Gastrocnemius medialis (tissue), 4 donors: ENCODE measurements at regions not wholly inside any gene's neighbourhood (a gene's known extent, or its start where the extent isn't known, plus 50 kb on each side); places are given as distances from the start of the nearest gene placed in this dataset.

Experiments used
- POLR2A ChIP-seq, 2 donors: fragments of 450-650 bp; IDR thresholded peaks; one replicate each; pipeline ENCODE4 v1.6.1; 2017; ENCODE audit warnings: antibody characterized with exemption in 2 of 2, mild to moderate bottlenecking in 2 of 2, moderate library complexity in 2 of 2
- TF ChIP-seq, protein P1 (sequence below), 5 experiments: fragments of 450-650 bp in 3 of 5; fragments of 200-600 bp in 2 of 5; sonication (generic) in 2 of 5; IDR thresholded peaks in 4 of 5; conservative IDR thresholded peaks in 1 of 5; 1 replicate in 4 of 5; 2 replicates in 1 of 5; pipeline ENCODE4 v1.5.1; 2016 to 2019; ENCODE audit warnings: antibody characterized with exemption in 5 of 5, mild to moderate bottlenecking in 3 of 5, moderate library complexity in 3 of 5

DNA sequence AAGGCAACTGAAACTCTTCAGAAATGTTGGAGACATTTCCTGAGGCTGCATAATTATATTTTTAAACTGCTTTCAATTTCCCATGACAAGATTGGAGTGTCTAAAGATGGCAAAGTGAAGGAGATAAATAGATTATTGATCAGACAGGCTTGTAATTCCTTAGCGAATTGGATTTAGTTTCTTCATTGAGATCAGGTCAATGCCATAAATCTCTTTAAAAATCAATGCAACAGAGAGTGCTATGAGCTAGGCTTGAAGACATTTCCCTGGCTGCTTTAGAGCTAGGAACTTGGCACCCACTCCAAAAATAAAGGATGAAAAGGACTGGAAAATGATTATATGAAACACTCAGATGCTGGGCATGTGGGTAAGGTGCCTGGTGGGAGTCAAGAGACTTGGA is 828.4 kb downstream of the TLR4 start:
- TF ChIP-seq, protein P1, sequence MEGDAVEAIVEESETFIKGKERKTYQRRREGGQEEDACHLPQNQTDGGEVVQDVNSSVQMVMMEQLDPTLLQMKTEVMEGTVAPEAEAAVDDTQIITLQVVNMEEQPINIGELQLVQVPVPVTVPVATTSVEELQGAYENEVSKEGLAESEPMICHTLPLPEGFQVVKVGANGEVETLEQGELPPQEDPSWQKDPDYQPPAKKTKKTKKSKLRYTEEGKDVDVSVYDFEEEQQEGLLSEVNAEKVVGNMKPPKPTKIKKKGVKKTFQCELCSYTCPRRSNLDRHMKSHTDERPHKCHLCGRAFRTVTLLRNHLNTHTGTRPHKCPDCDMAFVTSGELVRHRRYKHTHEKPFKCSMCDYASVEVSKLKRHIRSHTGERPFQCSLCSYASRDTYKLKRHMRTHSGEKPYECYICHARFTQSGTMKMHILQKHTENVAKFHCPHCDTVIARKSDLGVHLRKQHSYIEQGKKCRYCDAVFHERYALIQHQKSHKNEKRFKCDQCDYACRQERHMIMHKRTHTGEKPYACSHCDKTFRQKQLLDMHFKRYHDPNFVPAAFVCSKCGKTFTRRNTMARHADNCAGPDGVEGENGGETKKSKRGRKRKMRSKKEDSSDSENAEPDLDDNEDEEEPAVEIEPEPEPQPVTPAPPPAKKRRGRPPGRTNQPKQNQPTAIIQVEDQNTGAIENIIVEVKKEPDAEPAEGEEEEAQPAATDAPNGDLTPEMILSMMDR (IDR thresholded peaks at IDR 0.05 in 4 of 5, conservative IDR thresholded peaks at IDR 0.05 in 1 of 5), result no peak
- no peak for TF ChIP-seq POLR2A (IDR thresholded peaks at IDR 0.05)
